ENCODE measurements at regions not wholly inside any gene's neighbourhood (a gene's known extent, or its start where the extent isn't known, plus 50 kb on each side); places are given as distances from the start of the nearest gene placed in this dataset.

DNA sequence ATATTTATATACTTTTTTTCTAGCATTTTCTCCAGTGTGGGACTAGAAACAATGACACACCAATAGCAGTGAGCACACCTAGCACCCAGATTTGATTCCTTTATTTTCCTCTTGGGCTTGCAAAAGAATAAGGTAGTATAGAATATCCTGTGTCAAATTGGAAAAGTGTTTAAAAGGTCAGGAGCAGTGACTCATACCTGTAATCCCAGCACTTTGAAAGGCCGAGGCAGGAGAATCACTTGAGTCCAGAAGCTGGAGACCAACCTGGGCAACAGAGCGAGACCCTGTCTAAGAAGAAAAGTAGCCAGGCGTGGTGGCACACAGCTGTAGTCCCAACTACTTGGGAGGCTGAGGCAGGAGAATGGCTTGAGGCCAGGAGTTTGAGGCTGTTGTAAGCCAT is 53.8 kb upstream of the SGPP1 start:
- Mint-ChIP-seq H3K27me3 (ENCODE audit: insufficient read depth) (peaks cover 4% of the 10 kb centered on the region), H3K4me1 (ENCODE audit: low read depth) (no peaks in the 10 kb centered on the region), H3K36me3 (ENCODE audit: low read depth) (no peaks in the 10 kb centered on the region), H3K4me3 (no peak overlapping the region), H3K27ac (no peak overlapping the region), H3K9me3 (no peaks in the 10 kb centered on the region)
- intact Hi-C loops (cut with micrococcal nuclease), result no loop called here
- no peak for DNase-seq (ENCODE audit: low spot score)

DNA sequence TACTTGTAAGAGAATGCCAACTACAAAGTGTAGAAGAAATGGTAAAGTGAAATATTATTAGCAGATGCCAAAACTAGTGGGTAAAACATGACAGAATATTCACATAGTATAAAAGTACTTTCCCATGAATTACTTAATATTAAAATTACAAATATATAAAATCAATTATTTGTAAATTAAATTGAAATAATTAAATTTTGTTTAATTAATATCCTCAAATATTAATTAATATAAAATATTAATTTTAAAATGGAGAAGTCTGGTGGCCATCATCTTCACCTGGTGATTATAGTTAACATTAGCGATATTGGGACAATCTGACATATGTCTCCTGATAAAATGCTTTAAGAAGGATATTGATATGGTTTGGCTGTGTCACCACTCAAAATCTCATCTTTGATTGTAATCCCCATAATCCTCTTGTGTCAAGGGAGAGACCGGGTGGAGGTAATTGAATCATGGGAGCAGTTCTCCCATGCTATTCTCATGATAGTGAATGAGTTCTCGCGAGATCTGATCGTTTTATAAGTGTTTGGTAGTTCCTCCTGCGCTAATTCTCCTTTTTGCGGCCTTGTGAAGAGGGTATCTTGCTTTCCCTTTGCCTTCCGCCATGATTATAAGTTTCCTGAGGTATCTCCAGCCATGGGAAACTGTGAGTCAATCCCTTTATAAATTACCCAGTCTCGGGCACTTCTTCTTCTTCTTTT is 55.0 kb upstream of the SGPP1 start:
- intact Hi-C loops (cut with micrococcal nuclease), result no loop called here
- no peaks in the 10 kb centered on the region for H3K9me3 Mint-ChIP-seq
- no peaks in the 10 kb centered on the region for H3K4me1 Mint-ChIP-seq (ENCODE audit: low read depth)
- no peak overlapping the region for H3K27ac Mint-ChIP-seq
- no peaks in the 10 kb centered on the region for H3K36me3 Mint-ChIP-seq (ENCODE audit: low read depth)
- no peak for DNase-seq (ENCODE audit: low spot score)
- peaks cover 7% of the 10 kb centered on the region for H3K27me3 Mint-ChIP-seq (ENCODE audit: insufficient read depth)
- no peak overlapping the region for H3K4me3 Mint-ChIP-seq

DNA sequence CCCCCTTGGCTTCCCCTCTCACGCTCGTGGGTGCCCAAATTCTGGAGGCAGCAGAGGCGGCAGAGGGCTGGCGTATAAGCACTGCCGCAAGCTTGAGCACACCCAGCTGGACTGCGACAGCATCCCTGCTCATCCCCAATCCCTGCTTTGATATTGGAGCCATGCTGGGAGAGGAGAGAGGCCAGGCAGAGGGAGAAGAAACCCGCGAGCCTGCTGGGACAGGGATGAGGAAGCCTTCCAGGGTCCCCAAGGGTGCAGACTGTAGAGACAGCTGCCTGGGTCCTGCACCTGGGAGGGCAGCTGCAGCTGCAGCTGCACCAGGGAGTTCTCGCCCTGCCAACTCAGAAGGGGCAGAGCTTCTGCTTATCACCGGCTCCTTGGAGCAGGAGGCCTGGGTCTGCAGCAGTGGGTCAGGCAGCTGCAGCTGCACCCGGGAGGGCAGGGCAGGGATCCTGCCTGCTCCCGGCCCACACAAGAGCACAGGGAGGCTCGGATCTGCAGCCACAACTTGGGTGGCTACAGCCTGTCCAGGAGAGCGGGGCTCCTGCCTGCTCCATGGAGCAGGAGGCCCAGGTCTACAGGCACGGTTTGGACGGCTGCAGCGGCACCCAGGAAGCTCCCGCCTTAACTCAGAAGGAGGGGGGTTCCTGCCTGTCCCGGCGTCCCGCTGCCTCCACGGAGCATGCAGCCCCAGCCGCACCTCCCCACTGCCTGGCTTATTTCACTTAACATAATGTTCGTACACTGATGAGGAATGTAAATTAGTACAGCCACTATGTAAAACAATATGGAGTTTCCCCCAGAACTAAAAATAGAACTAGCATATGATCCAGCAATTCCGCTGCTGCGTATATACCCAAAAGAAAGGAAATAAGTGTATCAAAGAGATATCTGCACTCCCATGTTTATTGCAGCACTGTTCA is 60.4 kb upstream of the SGPP1 start:
- no peak overlapping the region for H3K27ac Mint-ChIP-seq
- no peak for DNase-seq (ENCODE audit: low spot score)
- peaks cover 30% of the 10 kb centered on the region for H3K27me3 Mint-ChIP-seq (ENCODE audit: insufficient read depth)

DNA sequence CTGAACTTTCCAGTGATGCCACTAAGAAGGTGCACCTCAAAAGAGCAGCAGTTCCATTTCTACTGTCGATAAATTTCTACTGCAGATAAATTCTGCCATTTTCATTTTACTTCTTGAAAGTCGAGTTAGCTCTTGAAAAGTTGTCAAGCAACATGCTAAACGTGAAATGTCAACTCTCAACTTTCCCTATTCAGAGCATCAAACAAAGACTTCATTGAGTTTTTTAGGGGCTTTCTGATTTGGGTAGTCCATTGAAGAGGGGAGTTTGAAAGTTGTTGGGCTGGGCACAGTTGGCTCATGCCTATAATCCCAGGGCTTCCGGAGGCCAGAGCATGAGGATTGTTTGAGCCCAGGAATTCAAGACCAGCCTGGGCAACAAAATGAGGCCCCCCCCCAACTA is 59.4 kb upstream of the SYNE2 start:
- H3K27ac Mint-ChIP-seq, result no peak overlapping the region
- H3K27me3 Mint-ChIP-seq (ENCODE audit: insufficient read depth), result peaks cover 38% of the 10 kb centered on the region
- no peak for DNase-seq (ENCODE audit: low spot score)
- intact Hi-C loops (cut with micrococcal nuclease), result no loop called here
- no peaks in the 10 kb centered on the region for H3K9me3 Mint-ChIP-seq
- no peaks in the 10 kb centered on the region for H3K4me1 Mint-ChIP-seq (ENCODE audit: low read depth)
- H3K4me3 Mint-ChIP-seq, result no peak overlapping the region
- no peaks in the 10 kb centered on the region for H3K36me3 Mint-ChIP-seq (ENCODE audit: low read depth)

More for the DNA sequence above, 60.4 kb upstream of the SGPP1 start:
- intact Hi-C loops (cut with micrococcal nuclease), result no loop called here
- H3K4me1 Mint-ChIP-seq (ENCODE audit: low read depth), result no peaks in the 10 kb centered on the region
- no peak overlapping the region for H3K4me3 Mint-ChIP-seq
- no peaks in the 10 kb centered on the region for H3K9me3 Mint-ChIP-seq
- no peaks in the 10 kb centered on the region for H3K36me3 Mint-ChIP-seq (ENCODE audit: low read depth)

DNA sequence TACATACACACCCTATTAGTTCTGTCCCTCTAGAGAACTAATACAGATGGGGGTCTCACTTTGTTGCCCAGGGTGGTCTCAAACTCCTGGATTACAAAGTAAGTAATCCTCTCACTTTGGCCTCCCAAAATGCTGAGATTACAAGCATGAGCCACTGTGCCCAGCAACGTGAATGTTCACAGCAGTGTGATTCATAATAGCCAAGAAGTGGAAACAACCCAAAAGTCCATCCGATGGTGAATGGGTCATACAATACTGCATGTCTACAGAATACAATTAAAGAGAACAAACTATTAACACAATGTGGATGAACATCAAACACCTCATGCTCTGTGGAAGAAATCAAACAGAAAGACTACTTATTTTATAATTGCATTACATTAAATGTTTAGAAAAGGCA is 57.3 kb upstream of the SYNE2 start:
- no peak for DNase-seq (ENCODE audit: low spot score)
- Mint-ChIP-seq H3K36me3 (ENCODE audit: low read depth) (no peaks in the 10 kb centered on the region), H3K4me1 (ENCODE audit: low read depth) (peaks cover 5% of the 10 kb centered on the region), H3K27me3 (ENCODE audit: insufficient read depth) (peaks cover 27% of the 10 kb centered on the region), H3K27ac (no peak overlapping the region), H3K4me3 (no peak overlapping the region), H3K9me3 (no peaks in the 10 kb centered on the region)
- intact Hi-C loops (cut with micrococcal nuclease), result loop anchor here (5.0 kb wide), 1 partner anchor 332 kb away; no protein-coding TSS in a partner anchor

DNA sequence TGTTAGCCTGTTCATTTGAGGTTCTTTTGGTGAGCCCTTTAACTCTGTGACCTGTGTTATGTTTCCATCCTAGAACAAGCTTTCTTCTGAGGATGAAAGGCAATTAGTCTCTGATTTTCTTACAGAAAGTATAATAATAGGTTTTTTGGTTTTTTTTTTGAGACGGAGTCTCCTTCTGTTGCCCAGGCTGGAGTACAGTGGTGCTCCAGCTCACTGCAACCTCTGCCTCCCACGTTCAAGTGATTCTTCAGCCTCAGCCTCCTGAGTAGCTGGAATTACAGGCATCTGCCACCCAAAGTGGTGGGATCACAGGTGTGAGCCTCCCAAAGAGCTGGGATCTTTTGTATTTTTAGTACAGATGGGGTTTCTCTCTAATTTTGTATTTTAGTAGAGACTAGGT is 52.7 kb upstream of the SYNE2 start:
- intact Hi-C loops (cut with micrococcal nuclease), result no loop called here
- H3K27ac Mint-ChIP-seq, result no peak overlapping the region
- DNase-seq (ENCODE audit: low spot score), result no peak
- H3K27me3 Mint-ChIP-seq (ENCODE audit: insufficient read depth), result peaks cover 14% of the 10 kb centered on the region
- no peak overlapping the region for H3K4me3 Mint-ChIP-seq
- H3K4me1 Mint-ChIP-seq (ENCODE audit: low read depth), result peaks cover 5% of the 10 kb centered on the region
- H3K36me3 Mint-ChIP-seq (ENCODE audit: low read depth), result no peaks in the 10 kb centered on the region
- H3K9me3 Mint-ChIP-seq, result no peaks in the 10 kb centered on the region

DNA sequence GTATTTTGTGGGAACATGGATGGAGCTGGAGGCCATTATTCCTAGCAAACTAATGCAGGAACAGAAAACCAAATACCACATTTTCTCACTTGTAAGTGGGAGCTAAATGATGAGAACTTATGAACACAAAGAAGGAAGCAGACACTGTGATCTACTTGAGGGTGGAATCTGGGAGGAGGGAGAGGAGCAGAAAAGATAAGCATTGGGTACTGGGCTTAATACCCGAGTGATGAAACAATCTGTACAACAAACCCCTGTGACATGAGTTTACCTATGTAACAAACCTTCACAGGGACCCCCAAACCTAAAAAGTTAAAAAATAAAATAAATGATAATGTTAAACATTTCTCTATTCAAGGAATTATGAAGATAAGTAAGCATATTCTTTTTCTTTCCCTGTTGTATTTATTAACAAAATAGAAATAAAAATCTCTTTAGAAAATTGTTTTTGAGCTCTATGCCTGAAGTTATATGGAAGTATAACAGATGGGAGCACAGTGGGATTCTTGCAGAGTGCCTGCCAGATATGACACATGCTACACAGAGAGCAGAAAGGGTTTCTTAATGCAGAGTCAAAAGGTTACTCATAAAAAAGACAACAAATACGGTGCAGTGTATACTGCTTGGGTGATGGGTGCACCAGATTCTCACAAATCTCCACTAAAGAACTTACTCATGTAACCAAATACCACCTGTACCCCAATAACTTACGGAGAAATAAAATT is 52.0 kb upstream of the SYNE2 start:
- no peak overlapping the region for H3K4me3 Mint-ChIP-seq
- peaks cover 5% of the 10 kb centered on the region for H3K4me1 Mint-ChIP-seq (ENCODE audit: low read depth)
- H3K9me3 Mint-ChIP-seq, result no peaks in the 10 kb centered on the region
- H3K27ac Mint-ChIP-seq, result no peak overlapping the region
- intact Hi-C loops (cut with micrococcal nuclease), result no loop called here
- peaks cover 18% of the 10 kb centered on the region for H3K27me3 Mint-ChIP-seq (ENCODE audit: insufficient read depth)
- H3K36me3 Mint-ChIP-seq (ENCODE audit: low read depth), result no peaks in the 10 kb centered on the region
- DNase-seq (ENCODE audit: low spot score), result no peak
